Choroid plexus epithelial cell (primary cell): ENCODE measurements at regions not wholly inside any gene's neighbourhood (a gene's known extent, or its start where the extent isn't known, plus 50 kb on each side); places are given as distances from the start of the nearest gene placed in this dataset.
A peak's percentile ranks its signal among the peaks of the same experiment; 100 is the strongest.

Experiments
- DNase-seq: peaks from one replicate; pipeline ENCODE4 v3.0.0-alpha.2; 2010; ENCODE audit warnings: low read depth
- H3K4me3 ChIP-seq: 2 replicates; pipeline ENCODE4 v1.5.1; 2011; ENCODE audit warnings: low read depth, mild to moderate bottlenecking, control low read depth, low read length, moderate library complexity
- CTCF ChIP-seq: conservative IDR thresholded peaks from 2 replicates; pipeline ENCODE4 v1.5.1; 2011; ENCODE audit warnings: low read depth, mild to moderate bottlenecking, control low read depth, inconsistent platforms, low read length, moderate library complexity

- TF ChIP-seq CTCF = no peak
- no peak for DNase-seq
- no peak overlapping the region for H3K4me3 ChIP-seq
Measured at GRCh38 chr1:193619911-193620310, 433.5 kb upstream of the B3GALT2 start.

DNA sequence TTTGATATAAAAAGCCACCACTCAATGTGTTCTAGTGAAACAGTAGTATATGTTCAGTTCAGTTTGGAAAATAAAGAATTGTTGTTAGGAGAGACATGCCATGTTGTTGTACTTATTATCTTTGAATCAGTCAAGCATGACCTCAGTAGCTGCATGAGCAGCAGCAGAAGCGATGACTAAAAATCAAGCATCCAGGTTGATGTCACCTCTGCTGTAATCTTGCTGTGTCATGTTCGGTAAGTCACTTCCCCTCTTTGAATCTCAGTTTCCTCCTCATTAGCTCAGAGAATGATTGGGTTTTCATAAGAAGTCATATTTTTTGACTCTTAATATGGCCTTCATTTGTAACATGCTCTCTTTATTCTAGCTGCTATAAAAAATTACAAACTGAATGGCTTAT, 428.4 kb upstream of the B3GALT2 start:
- H3K4me3 ChIP-seq = no peak overlapping the region
- DNase-seq = peak; percentile 46
- TF ChIP-seq CTCF = no peak

- TF ChIP-seq CTCF = no peak
- DNase-seq = no peak
- H3K4me3 ChIP-seq = no peak overlapping the region
Measured at GRCh38 chr1:193614275-193614674, 427.9 kb upstream of the B3GALT2 start.

- no peak for DNase-seq
- H3K4me3 ChIP-seq = no peak overlapping the region
- no peak for TF ChIP-seq CTCF
Measured at GRCh38 chr1:193613041-193613440, 426.6 kb upstream of the B3GALT2 start.

GRCh38 chr1:193609592-193609991, 423.2 kb upstream of the B3GALT2 start:
- no peak for TF ChIP-seq CTCF
- DNase-seq = peak; percentile 9
- H3K4me3 ChIP-seq = no peak overlapping the region

DNA sequence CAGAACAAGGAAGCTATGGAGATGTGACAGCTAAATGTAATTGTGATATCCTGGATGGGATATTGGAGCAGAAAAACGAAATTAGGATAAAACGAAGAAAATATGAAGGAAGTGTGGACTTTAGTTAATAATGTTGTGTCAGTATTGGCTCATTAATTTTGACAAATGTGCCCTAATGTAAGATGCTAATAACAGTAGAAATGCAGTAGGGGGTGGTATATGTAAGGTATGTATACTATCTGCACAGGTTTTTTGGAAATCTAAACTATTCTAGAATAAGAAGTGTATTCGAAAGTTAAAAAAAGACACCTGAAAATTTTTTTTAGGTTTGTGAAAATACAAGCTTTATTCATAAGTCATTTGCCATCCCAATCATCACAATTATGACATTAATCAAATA, 421.4 kb upstream of the B3GALT2 start:
- no peak for DNase-seq
- no peak overlapping the region for H3K4me3 ChIP-seq
- TF ChIP-seq CTCF = no peak

- no peak overlapping the region for H3K4me3 ChIP-seq
- DNase-seq = no peak
- no peak for TF ChIP-seq CTCF
Measured at GRCh38 chr1:193606035-193606434, 419.6 kb upstream of the B3GALT2 start.
